ENCODE measurements at regions not wholly inside any gene's neighbourhood (a gene's known extent, or its start where the extent isn't known, plus 50 kb on each side); places are given as distances from the start of the nearest gene placed in this dataset.

DNA sequence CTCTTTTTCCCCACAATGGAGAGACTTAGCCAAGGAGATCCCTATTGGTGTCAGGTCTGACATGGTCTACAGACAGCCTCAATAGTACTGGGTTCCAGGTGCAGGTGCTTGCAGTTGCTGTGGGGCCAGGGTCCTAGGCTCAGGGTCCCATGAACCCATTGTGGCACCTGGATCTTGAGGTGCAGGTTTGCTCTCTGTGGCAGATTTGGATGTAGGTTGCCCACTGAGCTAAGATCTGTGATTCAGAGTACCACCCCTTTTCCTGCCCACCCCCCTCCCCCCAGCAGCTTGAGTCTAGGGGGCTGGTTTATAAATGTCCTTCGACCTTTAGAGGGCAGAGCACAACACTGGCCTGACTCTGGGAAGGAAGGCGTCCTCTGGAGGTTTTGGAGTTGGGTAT lies 147.0 kb downstream of the APIP start:
- TF ChIP-seq, protein P1, sequence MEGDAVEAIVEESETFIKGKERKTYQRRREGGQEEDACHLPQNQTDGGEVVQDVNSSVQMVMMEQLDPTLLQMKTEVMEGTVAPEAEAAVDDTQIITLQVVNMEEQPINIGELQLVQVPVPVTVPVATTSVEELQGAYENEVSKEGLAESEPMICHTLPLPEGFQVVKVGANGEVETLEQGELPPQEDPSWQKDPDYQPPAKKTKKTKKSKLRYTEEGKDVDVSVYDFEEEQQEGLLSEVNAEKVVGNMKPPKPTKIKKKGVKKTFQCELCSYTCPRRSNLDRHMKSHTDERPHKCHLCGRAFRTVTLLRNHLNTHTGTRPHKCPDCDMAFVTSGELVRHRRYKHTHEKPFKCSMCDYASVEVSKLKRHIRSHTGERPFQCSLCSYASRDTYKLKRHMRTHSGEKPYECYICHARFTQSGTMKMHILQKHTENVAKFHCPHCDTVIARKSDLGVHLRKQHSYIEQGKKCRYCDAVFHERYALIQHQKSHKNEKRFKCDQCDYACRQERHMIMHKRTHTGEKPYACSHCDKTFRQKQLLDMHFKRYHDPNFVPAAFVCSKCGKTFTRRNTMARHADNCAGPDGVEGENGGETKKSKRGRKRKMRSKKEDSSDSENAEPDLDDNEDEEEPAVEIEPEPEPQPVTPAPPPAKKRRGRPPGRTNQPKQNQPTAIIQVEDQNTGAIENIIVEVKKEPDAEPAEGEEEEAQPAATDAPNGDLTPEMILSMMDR (IDR thresholded peaks at IDR 0.05), result no peak
- TF ChIP-seq POLR2A (IDR thresholded peaks at IDR 0.05) (no peak), EP300 (IDR thresholded peaks at IDR 0.05) (no peak)
